ENCODE measurements at regions not wholly inside any gene's neighbourhood (a gene's known extent, or its start where the extent isn't known, plus 50 kb on each side); places are given as distances from the start of the nearest gene placed in this dataset.

DNA sequence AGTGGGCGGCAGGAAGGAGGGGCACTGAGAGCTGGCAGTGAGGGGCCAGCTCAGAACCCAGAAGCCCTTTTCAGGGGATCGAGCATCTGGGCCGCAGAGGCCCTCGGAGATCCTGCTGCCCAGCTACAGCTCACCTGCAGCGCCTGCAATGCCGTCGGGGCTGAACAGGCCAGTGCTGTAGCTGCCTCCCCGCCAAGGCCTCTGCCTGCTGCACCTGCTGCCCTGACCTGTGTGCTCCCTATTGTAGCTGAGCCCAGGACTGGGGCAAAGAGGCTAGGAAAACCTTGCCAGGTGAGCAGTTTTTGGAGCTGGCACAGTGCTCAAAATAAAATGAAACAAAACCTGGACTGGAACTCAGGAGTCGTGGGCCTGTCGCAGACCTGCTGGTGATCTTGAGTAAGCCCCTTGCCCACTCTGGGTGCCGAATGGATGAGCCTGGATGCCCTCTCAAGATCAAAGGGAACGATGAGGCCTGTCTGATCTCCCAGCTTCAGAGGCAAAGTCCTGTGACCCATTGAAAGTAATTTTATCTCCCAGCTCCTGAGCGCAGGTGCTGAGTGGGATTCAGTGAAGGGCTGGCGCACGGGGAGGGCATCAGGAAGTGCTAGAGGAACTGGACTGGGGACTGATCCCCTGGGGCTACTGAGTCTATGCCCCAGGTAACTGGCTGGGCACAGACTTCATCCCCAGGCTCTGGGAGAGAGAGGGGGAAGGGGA lies 154.6 kb downstream of the FOXD2 start:
- WGBS, 4 donors = 75 to 87% (median 83%) methylated on average over 7 to 15 of the region's 15 CpGs
- intact Hi-C loops (cut with DNase I) = no loop called here
- Histone ChIP-seq H3K4me1 (replicated peaks in 1 of 2) (no peaks in the 10 kb centered on the region), H3K27ac (no peak overlapping the region), H3K9me3 (replicated peaks in 1 of 3) (no peaks in the 10 kb centered on the region), H3K4me3 (no peak overlapping the region), H3K36me3 (replicated peaks in 1 of 2) (no peaks in the 10 kb centered on the region), H3K27me3 (peaks cover 4% of the 10 kb centered on the region)
- peak in 1 of 7 donors; percentile 6 for DNase-seq
- no peak for TF ChIP-seq POLR2A (IDR thresholded peaks at IDR 0.05)

GRCh38 chr1:47593013-47593568 lies 155.2 kb downstream of the FOXD2 start:
- H3K4me1 ChIP-seq (replicated peaks in 1 of 2) = no peaks in the 10 kb centered on the region
- H3K27me3 ChIP-seq = peaks cover 4% of the 10 kb centered on the region
- H3K9me3 ChIP-seq (replicated peaks in 1 of 3) = no peaks in the 10 kb centered on the region
- peak in 1 of 7 donors; percentile 8 for DNase-seq
- no peaks in the 10 kb centered on the region for H3K36me3 ChIP-seq (replicated peaks in 1 of 2)
- H3K27ac ChIP-seq = no peak overlapping the region
- TF ChIP-seq, protein P1, sequence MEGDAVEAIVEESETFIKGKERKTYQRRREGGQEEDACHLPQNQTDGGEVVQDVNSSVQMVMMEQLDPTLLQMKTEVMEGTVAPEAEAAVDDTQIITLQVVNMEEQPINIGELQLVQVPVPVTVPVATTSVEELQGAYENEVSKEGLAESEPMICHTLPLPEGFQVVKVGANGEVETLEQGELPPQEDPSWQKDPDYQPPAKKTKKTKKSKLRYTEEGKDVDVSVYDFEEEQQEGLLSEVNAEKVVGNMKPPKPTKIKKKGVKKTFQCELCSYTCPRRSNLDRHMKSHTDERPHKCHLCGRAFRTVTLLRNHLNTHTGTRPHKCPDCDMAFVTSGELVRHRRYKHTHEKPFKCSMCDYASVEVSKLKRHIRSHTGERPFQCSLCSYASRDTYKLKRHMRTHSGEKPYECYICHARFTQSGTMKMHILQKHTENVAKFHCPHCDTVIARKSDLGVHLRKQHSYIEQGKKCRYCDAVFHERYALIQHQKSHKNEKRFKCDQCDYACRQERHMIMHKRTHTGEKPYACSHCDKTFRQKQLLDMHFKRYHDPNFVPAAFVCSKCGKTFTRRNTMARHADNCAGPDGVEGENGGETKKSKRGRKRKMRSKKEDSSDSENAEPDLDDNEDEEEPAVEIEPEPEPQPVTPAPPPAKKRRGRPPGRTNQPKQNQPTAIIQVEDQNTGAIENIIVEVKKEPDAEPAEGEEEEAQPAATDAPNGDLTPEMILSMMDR (IDR thresholded peaks at IDR 0.05) = no peak
- TF ChIP-seq POLR2A (IDR thresholded peaks at IDR 0.05) = no peak
- 23 to 25% (median 24%) methylated on average over 21 to 47 of the region's 47 CpGs for WGBS, 4 donors
- no peak overlapping the region for H3K4me3 ChIP-seq
- intact Hi-C loops (cut with DNase I) = no loop called here

DNA sequence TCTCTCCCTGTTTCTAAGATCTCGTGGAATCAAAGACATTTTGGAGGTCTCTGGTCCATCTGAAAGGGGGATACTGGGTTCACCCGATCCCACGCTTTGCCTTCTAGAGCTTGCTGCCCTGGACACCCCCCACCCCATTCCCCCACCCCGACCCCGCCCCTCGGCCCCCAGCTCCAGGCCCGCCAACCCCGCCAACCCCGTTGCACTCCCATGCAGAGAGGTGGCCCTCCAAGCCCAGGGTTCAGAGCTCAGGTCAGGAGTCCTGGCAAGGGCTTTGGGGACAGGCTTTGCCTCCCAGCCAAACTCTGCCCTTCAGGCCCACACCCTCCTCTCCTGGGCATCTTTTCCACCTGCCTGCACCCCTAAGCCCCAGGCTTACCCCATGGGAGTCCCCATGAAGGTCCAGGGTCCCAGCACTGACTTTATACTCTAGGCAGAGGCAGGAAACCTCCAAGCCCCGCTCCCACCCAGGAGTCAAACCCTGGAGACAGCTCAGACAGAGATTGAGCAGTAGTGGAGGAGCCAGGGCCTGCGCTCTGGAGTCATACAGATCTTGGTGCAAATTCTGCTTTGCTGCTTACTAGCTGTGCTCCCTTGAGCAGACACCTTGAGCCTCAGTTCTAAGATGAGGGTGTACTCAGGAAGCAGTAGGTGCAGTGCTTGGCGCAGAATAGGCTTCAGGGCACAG lies 155.9 kb downstream of the FOXD2 start:
- peaks cover 4% of the 10 kb centered on the region for H3K27me3 ChIP-seq
- H3K9me3 ChIP-seq (replicated peaks in 1 of 3) = no peaks in the 10 kb centered on the region
- H3K27ac ChIP-seq = no peak overlapping the region
- DNase-seq = peak in 1 of 7 donors; percentile 11
- intact Hi-C loops (cut with DNase I) = no loop called here
- no peaks in the 10 kb centered on the region for H3K4me1 ChIP-seq (replicated peaks in 1 of 2)
- H3K36me3 ChIP-seq (replicated peaks in 1 of 2) = no peaks in the 10 kb centered on the region
- TF ChIP-seq, protein P1 (IDR thresholded peaks at IDR 0.05) = no peak
- TF ChIP-seq POLR2A (IDR thresholded peaks at IDR 0.05) = no peak
- no peak overlapping the region for H3K4me3 ChIP-seq
- WGBS, 4 donors = 47 to 53% (median 49%) methylated on average over 5 to 12 of the region's 12 CpGs

GRCh38 chr1:47594627-47595026 lies 156.8 kb downstream of the FOXD2 start:
- WGBS, 4 donors = 88 to 97% (median 91%) methylated on average over 4 of the region's 4 CpGs; no CpG with 5 or more reads in 1 of the 4 donors
- intact Hi-C loops (cut with DNase I) = no loop called here
- no peak for TF ChIP-seq POLR2A (IDR thresholded peaks at IDR 0.05)
- TF ChIP-seq, protein P1 (IDR thresholded peaks at IDR 0.05) = no peak

More at GRCh38 chr1:47594627-47595026, 156.8 kb downstream of the FOXD2 start:
- H3K27me3 ChIP-seq = peaks cover 4% of the 10 kb centered on the region
- H3K36me3 ChIP-seq (replicated peaks in 1 of 2) = no peaks in the 10 kb centered on the region
- peak in 1 of 7 donors; percentile 13 for DNase-seq
- no peaks in the 10 kb centered on the region for H3K4me1 ChIP-seq (replicated peaks in 1 of 2)
- no peak overlapping the region for H3K4me3 ChIP-seq
- no peaks in the 10 kb centered on the region for H3K9me3 ChIP-seq (replicated peaks in 1 of 3)
- H3K27ac ChIP-seq = no peak overlapping the region
